Mesodermal cell (in vitro differentiated cells): ENCODE measurements at regions not wholly inside any gene's neighbourhood (a gene's known extent, or its start where the extent isn't known, plus 50 kb on each side); places are given as distances from the start of the nearest gene placed in this dataset.

Source experiments
- H3K27ac ChIP-seq: 2 replicates; pipeline ENCODE4 v1.7.0; 2013; ENCODE audit warnings: mild to moderate bottlenecking, low read depth, low read length, moderate library complexity; ENCODE audit not compliant: severe bottlenecking
- H3K36me3 ChIP-seq: 2 replicates; pipeline ENCODE4 v1.7.1; 2013; ENCODE audit warnings: mild to moderate bottlenecking, low read length, moderate library complexity; ENCODE audit not compliant: control insufficient read depth, insufficient read depth
- H3K4me1 ChIP-seq: one replicate; pipeline ENCODE4 v1.7.1; 2013; ENCODE audit warnings: mild to moderate bottlenecking, low read length; ENCODE audit not compliant: insufficient read depth, control insufficient read depth, poor library complexity, severe bottlenecking
- H3K4me3 ChIP-seq: 2 replicates; pipeline ENCODE4 v1.7.0; 2013; ENCODE audit warnings: low read length, control low read depth, mild to moderate bottlenecking; ENCODE audit not compliant: insufficient read depth, poor library complexity, severe bottlenecking; ENCODE audit errors: extremely low read depth
- H3K9me3 ChIP-seq: 2 replicates; pipeline ENCODE4 v1.7.1; 2013; ENCODE audit warnings: mild to moderate bottlenecking, low read length, moderate library complexity; ENCODE audit not compliant: control insufficient read depth
- WGBS, 2 experiments: methylation state at CpG; one replicate each; pipeline ENCODE4 v1.1.5; 2013; ENCODE audit warnings: missing lambda C conversion rate in 2 of 2; ENCODE audit not compliant: insufficient coverage in 2 of 2; 5-methylcytosine and 5-hydroxymethylcytosine counted together

DNA sequence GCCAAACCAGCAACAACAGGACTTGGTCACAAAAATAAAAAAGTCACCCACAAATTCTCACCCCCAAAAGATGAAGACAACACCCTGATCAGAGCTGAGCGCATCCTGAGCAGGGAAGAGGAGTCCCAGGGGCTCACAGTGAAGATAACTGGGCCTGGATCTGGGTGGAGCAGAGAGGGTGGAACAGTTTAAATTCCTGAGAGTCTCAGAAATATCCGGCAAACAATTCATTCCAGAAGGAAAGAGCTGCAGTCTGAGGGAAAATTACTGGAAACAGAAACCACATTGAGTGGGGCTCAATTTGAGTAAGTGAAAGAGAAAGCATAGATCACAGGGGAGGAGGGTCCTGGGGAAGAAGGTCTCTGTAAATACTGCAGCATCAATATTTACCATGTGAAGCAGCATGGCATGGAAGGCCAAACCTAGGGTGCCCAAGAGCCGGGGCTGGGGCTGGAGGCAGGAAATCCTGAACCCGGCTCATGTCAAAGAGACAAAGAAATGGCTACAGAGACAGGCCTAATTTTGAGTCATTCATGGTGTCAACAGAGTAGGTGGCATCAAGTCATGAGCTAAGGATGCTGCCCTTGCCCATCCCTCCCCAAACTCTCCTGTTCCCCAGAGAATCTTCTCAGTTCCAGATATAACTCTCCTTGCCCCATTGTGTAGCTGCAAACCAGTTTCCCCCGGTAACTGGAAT lies 61.4 kb upstream of the ZBTB7C start:
- WGBS, 2 experiments = 100% methylated on average over 4 of the region's 5 CpGs
- Histone ChIP-seq H3K4me1 (peaks cover 4% of the 10 kb centered on the region), H3K27ac (no peak overlapping the region), H3K36me3 (no peaks in the 10 kb centered on the region), H3K4me3 (no peak overlapping the region), H3K9me3 (no peaks in the 10 kb centered on the region)

DNA sequence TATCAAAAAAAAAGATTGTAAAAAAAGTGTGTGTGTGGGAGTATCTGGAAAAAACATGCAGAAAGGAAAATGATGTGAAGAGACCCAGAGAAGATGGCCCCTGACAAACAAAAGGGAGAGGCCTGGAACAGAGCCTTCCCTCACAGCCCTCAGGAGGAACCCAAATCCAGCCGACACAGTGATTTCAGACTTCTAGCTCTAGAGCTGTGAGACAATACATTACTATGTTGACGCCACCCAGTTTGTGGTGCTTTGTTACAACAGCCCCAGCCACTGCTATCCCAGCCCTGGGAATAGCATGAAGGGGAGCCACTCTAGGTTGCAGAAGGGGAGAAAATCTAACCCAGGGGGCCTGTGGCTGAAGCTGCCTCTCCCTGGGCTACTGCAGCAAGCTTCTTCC lies 59.0 kb upstream of the ZBTB7C start:
- 88 to 92% methylated on average over 1 to 2 of the region's 2 CpGs for WGBS, 2 experiments
- Histone ChIP-seq H3K4me3 (no peak overlapping the region), H3K36me3 (no peaks in the 10 kb centered on the region), H3K4me1 (peaks cover 4% of the 10 kb centered on the region), H3K9me3 (no peaks in the 10 kb centered on the region), H3K27ac (no peak overlapping the region)

DNA sequence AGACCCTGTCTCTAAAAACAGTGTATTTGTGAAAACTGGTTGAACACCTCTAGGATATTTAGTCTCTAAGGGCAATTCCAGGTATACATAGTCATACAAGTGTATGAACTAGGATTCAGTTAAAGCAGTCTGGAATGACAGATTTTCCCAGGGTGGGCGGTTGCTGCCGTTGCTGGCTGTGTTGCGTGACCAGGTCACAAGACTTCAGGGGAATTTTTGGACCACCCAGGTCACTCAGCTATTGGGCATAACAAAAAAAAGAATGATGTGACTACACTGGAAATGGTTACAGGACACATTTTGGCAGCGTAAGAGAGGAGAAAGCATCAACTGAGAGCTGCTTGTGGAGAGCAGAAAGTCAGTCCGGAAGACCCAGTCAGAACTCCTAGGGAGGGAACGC lies 58.0 kb upstream of the ZBTB7C start:
- WGBS, 2 experiments = 94 to 96% methylated on average over 6 of the region's 6 CpGs
- H3K36me3 ChIP-seq = no peaks in the 10 kb centered on the region
- no peak overlapping the region for H3K27ac ChIP-seq
- H3K4me1 ChIP-seq = peaks cover 4% of the 10 kb centered on the region
- no peak overlapping the region for H3K4me3 ChIP-seq
- H3K9me3 ChIP-seq = no peaks in the 10 kb centered on the region

DNA sequence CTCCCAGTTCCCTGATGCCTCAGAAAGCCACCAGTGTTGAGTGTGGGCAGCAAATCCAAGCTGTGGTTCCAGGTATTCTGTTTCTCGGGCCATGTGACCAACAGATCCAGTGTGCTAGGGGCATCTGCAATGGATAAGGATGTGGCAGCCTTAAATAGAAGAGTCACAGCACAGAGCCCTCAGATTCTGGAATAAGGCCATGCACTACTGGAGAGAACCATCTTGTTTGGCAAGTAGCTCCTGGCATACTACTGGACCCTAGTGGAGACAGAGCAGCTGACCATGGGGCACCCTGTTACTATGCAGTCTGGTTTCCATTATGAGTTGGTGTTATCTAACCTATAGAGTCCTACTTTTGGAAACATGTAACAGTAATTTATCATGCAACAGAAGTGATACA lies 53.3 kb upstream of the ZBTB7C start:
- Histone ChIP-seq H3K4me3 (no peak overlapping the region), H3K36me3 (no peaks in the 10 kb centered on the region), H3K4me1 (no peaks in the 10 kb centered on the region), H3K9me3 (no peaks in the 10 kb centered on the region), H3K27ac (no peak overlapping the region)
- WGBS, 2 experiments = 100% methylated on average over 1 of the region's 1 CpG; no CpG with 5 or more reads in 1 of the 2 experiments

DNA sequence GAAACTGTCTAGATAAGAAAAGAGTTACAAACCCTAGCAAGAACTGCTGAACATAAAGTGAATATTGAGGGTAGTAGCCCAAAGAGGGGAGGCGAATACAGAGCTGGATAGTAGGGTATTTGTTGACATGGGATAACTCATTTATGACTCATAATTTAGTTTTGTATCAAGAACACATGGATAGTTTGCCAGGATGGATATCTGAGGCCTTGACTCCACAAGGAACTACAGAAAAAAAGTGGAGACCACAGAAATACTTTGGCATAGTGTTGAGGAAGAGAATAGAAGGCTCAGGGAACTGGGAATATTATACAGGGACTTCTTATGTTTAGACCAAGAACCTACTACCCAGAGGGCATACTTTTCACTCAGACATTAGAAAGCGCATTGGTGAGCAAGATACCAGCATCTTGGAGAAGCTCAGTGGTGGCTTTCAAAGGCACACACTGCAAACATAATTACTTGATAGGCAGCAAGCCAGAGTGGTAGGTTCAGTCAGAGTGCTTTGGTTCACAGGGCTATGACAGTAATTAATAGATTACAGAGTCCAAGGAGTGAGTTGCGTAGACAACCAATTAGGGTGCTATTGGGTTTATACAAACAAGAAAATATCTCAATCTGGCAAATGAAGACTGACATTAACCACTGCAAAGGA lies 51.9 kb upstream of the ZBTB7C start:
- H3K4me3 ChIP-seq = no peak overlapping the region
- no peaks in the 10 kb centered on the region for H3K36me3 ChIP-seq
- no peaks in the 10 kb centered on the region for H3K9me3 ChIP-seq
- 80 to 83% methylated on average over 1 to 3 of the region's 3 CpGs for WGBS, 2 experiments
- H3K4me1 ChIP-seq = peaks cover 2% of the 10 kb centered on the region
- H3K27ac ChIP-seq = no peak overlapping the region

DNA sequence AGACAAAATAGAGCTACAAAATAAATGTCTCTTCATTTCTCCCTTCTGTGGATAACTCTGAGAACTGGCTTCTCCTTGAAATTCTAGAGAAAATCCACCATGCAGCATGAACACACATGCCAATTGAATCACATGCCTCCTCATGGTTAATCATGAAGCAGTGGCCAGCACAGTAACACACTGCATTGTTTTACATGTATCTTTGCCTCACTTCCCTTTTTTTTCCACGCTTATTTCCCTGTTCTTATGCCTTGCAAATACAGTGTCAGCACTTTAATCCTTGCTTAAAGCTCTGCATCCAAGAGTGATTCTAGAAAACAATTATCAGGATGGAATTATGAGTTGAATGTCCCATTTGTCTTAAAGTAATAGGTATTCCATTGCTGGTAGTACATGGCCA lies 50.3 kb upstream of the ZBTB7C start:
- H3K27ac ChIP-seq = no peak overlapping the region
- WGBS, 2 experiments = 86 to 100% methylated on average over 1 of the region's 1 CpG
- H3K36me3 ChIP-seq = no peaks in the 10 kb centered on the region
- H3K9me3 ChIP-seq = no peaks in the 10 kb centered on the region
- no peak overlapping the region for H3K4me3 ChIP-seq
- peaks cover 10% of the 10 kb centered on the region for H3K4me1 ChIP-seq

DNA sequence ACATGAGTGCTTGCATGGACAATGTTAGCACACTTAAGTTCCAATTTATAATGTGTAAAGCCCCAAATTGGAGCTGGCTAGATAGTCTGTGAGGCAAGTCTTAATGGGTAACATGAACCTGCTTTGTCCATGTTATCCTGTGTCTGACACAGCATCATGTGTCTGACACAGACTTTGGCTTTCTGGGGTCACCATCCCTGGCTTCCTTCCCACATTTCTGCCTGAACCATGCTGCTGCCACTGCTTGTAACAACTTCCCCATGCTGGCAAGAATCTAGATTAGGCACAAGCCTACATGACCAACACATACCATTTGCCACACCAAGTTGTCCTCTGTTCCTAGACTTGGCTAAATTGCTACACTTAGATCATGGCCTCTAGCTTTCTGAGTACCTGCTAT lies 49.8 kb upstream of the ZBTB7C start:
- Histone ChIP-seq H3K4me3 (no peak overlapping the region), H3K9me3 (no peaks in the 10 kb centered on the region), H3K4me1 (peaks cover 12% of the 10 kb centered on the region)

More for the DNA sequence above, 49.8 kb upstream of the ZBTB7C start:
- H3K36me3 ChIP-seq = no peaks in the 10 kb centered on the region
- H3K27ac ChIP-seq = no peak overlapping the region
